K562 (cell line): ENCODE measurements at regions not wholly inside any gene's neighbourhood (a gene's known extent, or its start where the extent isn't known, plus 50 kb on each side); places are given as distances from the start of the nearest gene placed in this dataset.

Experiments
- CREM ChIP-seq: IDR thresholded peaks from 2 replicates; pipeline ENCODE4 v1.6.1; 2014; ENCODE audit warnings: antibody characterized with exemption, low read depth
- IRF2 ChIP-seq: sonication (generic); formaldehyde crosslinking; IDR thresholded peaks from 2 replicates; pipeline ENCODE4 v1.8.1; 2022; ENCODE audit warnings: mild to moderate bottlenecking, missing genetic modification reagents
- SAP30 ChIP-seq: fragments of 200-600 bp; sonication (generic); IDR thresholded peaks from 2 replicates; pipeline ENCODE4 v1.6.1; 2012; ENCODE audit warnings: borderline replicate concordance, low read depth, mild to moderate bottlenecking, moderate library complexity, low read length, control low read depth, inconsistent platforms; ENCODE audit not compliant: insufficient read depth, poor library complexity, severe bottlenecking
- ZNF41 ChIP-seq: fragments of 250-450 bp; sonication (Bioruptor Pico); conservative IDR thresholded peaks from 2 replicates; pipeline ENCODE4 v1.4.0; 2020; ENCODE audit warnings: mild to moderate bottlenecking
- ZNF431 ChIP-seq: sonication (generic); formaldehyde crosslinking; IDR thresholded peaks from 2 replicates; pipeline ENCODE4 v1.8.0; 2022; ENCODE audit warnings: mild to moderate bottlenecking, missing genetic modification reagents
- ZNF444 ChIP-seq: fragments of 250-450 bp; sonication (Bioruptor Pico); IDR thresholded peaks from 2 replicates; pipeline ENCODE4 v1.4.0; 2020; ENCODE audit warnings: mild to moderate bottlenecking, moderate library complexity
- ZNF561 ChIP-seq: fragments of 450-650 bp; formaldehyde crosslinking; conservative IDR thresholded peaks from 2 replicates; pipeline ENCODE4 v1.4.0; 2020; ENCODE audit warnings: mild to moderate bottlenecking, moderate library complexity
- TF ChIP-seq, protein P1 (sequence below): sonication (generic); formaldehyde crosslinking; IDR thresholded peaks from 2 replicates; pipeline ENCODE4 v1.8.1; 2023; ENCODE audit warnings: mild to moderate bottlenecking, missing genetic modification reagents
- TF ChIP-seq, protein P2 (sequence below), 2 experiments: fragments of 450-650 bp in 1 of 2; sonication (generic) in 1 of 2; formaldehyde crosslinking in 1 of 2; IDR thresholded peaks in 1 of 2; conservative IDR thresholded peaks in 1 of 2; 2 replicates each; pipeline versions ENCODE4 v1.6.1 to v1.8.1; 2016 to 2023; ENCODE audit warnings: mild to moderate bottlenecking in 2 of 2, moderate library complexity in 2 of 2, inconsistent platforms in 1 of 2, missing genetic modification reagents in 1 of 2

GRCh38 chr16:7103056-7103455 lies 229.6 kb upstream of the RBFOX1 start (continued):
- TF ChIP-seq, protein P1, sequence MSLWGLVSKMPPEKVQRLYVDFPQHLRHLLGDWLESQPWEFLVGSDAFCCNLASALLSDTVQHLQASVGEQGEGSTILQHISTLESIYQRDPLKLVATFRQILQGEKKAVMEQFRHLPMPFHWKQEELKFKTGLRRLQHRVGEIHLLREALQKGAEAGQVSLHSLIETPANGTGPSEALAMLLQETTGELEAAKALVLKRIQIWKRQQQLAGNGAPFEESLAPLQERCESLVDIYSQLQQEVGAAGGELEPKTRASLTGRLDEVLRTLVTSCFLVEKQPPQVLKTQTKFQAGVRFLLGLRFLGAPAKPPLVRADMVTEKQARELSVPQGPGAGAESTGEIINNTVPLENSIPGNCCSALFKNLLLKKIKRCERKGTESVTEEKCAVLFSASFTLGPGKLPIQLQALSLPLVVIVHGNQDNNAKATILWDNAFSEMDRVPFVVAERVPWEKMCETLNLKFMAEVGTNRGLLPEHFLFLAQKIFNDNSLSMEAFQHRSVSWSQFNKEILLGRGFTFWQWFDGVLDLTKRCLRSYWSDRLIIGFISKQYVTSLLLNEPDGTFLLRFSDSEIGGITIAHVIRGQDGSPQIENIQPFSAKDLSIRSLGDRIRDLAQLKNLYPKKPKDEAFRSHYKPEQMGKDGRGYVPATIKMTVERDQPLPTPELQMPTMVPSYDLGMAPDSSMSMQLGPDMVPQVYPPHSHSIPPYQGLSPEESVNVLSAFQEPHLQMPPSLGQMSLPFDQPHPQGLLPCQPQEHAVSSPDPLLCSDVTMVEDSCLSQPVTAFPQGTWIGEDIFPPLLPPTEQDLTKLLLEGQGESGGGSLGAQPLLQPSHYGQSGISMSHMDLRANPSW (CRISPR knock-in tag): no peak
- TF ChIP-seq ZNF431 (CRISPR knock-in tag) (no peak), ZNF444 (CRISPR knock-in tag) (no peak), ZNF41 (no peak), IRF2 (no peak), SAP30 (no peak), CREM (no peak), ZNF561 (CRISPR knock-in tag) (no peak)
- TF ChIP-seq, protein P2, sequence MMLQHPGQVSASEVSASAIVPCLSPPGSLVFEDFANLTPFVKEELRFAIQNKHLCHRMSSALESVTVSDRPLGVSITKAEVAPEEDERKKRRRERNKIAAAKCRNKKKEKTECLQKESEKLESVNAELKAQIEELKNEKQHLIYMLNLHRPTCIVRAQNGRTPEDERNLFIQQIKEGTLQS (IDR thresholded peaks at IDR 0.05): no peak
- TF ChIP-seq, protein P2 (CRISPR knock-in tag; conservative IDR thresholded peaks at IDR 0.05): no peak
